Keratinocyte (primary cell): ENCODE measurements at regions not wholly inside any gene's neighbourhood (a gene's known extent, or its start where the extent isn't known, plus 50 kb on each side); places are given as distances from the start of the nearest gene placed in this dataset.

Experiments
- DNase-seq: peaks from one replicate; pipeline ENCODE4 v3.0.0-alpha.2; 2011; ENCODE audit warnings: low read depth, missing footprints, low spot score
- FAIRE-seq: peaks from 2 replicates; lab custom pipeline; 2011; peaks lifted over from hg19 to GRCh38; lab: Jason Lieb, UNC
- H2AFZ ChIP-seq: 2 replicates; pipeline ENCODE4 v1.6.0; 2012; ENCODE audit warnings: low read length, control low read depth, inconsistent platforms; ENCODE audit not compliant: control insufficient read depth
- H3K27ac ChIP-seq: 2 replicates; pipeline ENCODE4 v1.5.1; 2011; ENCODE audit warnings: low read length; ENCODE audit not compliant: control insufficient read depth, insufficient read depth
- H3K27me3 ChIP-seq: 3 replicates; pipeline ENCODE4 v1.6.0; 2011; ENCODE audit warnings: low read length; ENCODE audit not compliant: control insufficient read depth, insufficient read depth; ENCODE audit errors: extremely low read depth
- H3K36me3 ChIP-seq, 2 experiments: 2 replicates in 1 of 2; 3 replicates in 1 of 2; pipeline ENCODE4 v1.5.1; 2011; ENCODE audit warnings: low read length in 2 of 2, mild to moderate bottlenecking in 1 of 2; ENCODE audit not compliant: control insufficient read depth in 2 of 2, insufficient read depth in 2 of 2; ENCODE audit errors: extremely low read depth in 1 of 2
- H3K4me1 ChIP-seq: 3 replicates; pipeline ENCODE4 v1.5.1; 2011; ENCODE audit warnings: low read length; ENCODE audit not compliant: control insufficient read depth, insufficient read depth; ENCODE audit errors: extremely low read depth
- H3K4me2 ChIP-seq: 3 replicates; pipeline ENCODE4 v1.6.0; 2011; ENCODE audit warnings: low read depth, low read length; ENCODE audit not compliant: control insufficient read depth, insufficient read depth; ENCODE audit errors: extremely low read depth
- H3K4me3 ChIP-seq, 3 experiments: fragments of 200-600 bp in 1 of 3; sonication (generic) in 1 of 3; 2 replicates in 2 of 3; 3 replicates in 1 of 3; pipeline ENCODE4 v1.5.1; 2011 to 2016; ENCODE audit warnings: low read length in 3 of 3, mild to moderate bottlenecking in 3 of 3, control low read depth in 2 of 3, inconsistent platforms in 1 of 3, low read depth in 1 of 3, mixed read lengths in 1 of 3, mixed run types in 1 of 3, moderate library complexity in 1 of 3; ENCODE audit not compliant: control insufficient read depth in 2 of 3, insufficient read depth in 2 of 3; ENCODE audit errors: extremely low read depth in 1 of 3
- H3K79me2 ChIP-seq: 2 replicates; pipeline ENCODE4 v1.6.0; 2012; ENCODE audit warnings: low read length; ENCODE audit not compliant: control insufficient read depth, insufficient read depth
- H3K9ac ChIP-seq: 3 replicates; pipeline ENCODE4 v1.6.0; 2011; ENCODE audit warnings: low read length; ENCODE audit not compliant: control insufficient read depth, insufficient read depth; ENCODE audit errors: extremely low read depth
- H3K9me1 ChIP-seq: 3 replicates; pipeline ENCODE4 v1.6.0; 2011; ENCODE audit warnings: low read length; ENCODE audit not compliant: control insufficient read depth, insufficient read depth; ENCODE audit errors: extremely low read depth
- H3K9me3 ChIP-seq: 2 replicates; pipeline ENCODE4 v1.5.1; 2012; ENCODE audit warnings: low read depth, low read length; ENCODE audit not compliant: control insufficient read depth
- H4K20me1 ChIP-seq: 3 replicates; pipeline ENCODE4 v1.6.0; 2011; ENCODE audit warnings: low read length; ENCODE audit not compliant: control insufficient read depth, insufficient read depth; ENCODE audit errors: extremely low read depth
- CTCF ChIP-seq, 3 experiments: IDR thresholded peaks in 1 of 3; conservative IDR thresholded peaks in 1 of 3; optimal IDR thresholded peaks in 1 of 3; 2 replicates in 2 of 3; 3 replicates in 1 of 3; pipeline versions ENCODE3 to v1.5.1; 2011; ENCODE audit warnings: low read length in 3 of 3, mild to moderate bottlenecking in 3 of 3, moderate library complexity in 2 of 3, control low read depth in 1 of 3, inconsistent platforms in 1 of 3; ENCODE audit not compliant: insufficient read depth in 2 of 3; ENCODE audit errors: extremely low read depth in 1 of 3
- EZH2 ChIP-seq: IDR thresholded peaks from one replicate; pipeline ENCODE4 v1.6.1; 2012; ENCODE audit warnings: inconsistent platforms, mild to moderate bottlenecking, low read length, moderate library complexity
- dilution Hi-C: fragments of 300-500 bp; cut with MboI; formaldehyde crosslinking; loops from one replicate; pipeline ENCODE4 v1.7.0; 2020; ENCODE audit warnings: low sequenced_read_pairs; ENCODE audit not compliant: extremely low pct_ligation_motif_present

DNA sequence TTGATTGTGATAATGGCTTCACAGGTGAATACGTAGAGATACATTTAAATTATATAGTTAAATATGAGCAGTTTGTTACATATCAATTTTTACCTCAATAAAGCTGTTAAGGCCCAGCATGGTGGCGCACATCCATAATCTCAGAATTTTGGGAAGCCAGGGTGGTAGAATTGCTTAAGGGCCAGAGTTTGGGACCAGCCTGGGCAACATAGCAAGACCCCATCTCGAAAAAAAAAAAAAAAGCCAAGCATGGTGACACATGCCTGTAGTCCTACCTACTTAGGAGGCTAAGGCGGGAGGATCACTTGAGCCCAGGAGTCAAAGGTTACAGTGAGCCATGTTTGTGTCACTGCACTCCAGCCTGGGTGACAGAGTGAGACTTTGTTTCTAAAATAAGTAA is 138.7 kb upstream of the TMEM161B start:
- dilution Hi-C loops = no loop called here
- H4K20me1 ChIP-seq = no peaks in the 10 kb centered on the region
- H3K9me1 ChIP-seq = no peaks in the 10 kb centered on the region
- no peaks in the 10 kb centered on the region for H3K4me1 ChIP-seq
- no peaks in the 10 kb centered on the region for H3K79me2 ChIP-seq
- H3K36me3 ChIP-seq = no peaks in the 10 kb centered on the region
- no peak overlapping the region for H3K4me2 ChIP-seq
- no peak overlapping the region for H3K9ac ChIP-seq
- no peaks in the 10 kb centered on the region for H3K9me3 ChIP-seq
- H3K27ac ChIP-seq = no peak overlapping the region
- TF ChIP-seq EZH2 (no peak), CTCF (optimal IDR thresholded peaks at IDR 0.05 in 1 of 3, IDR thresholded peaks at IDR 0.05 in 1 of 3, conservative IDR thresholded peaks at IDR 0.05 in 1 of 3; ENCODE audit: extremely low read depth in 1 of 3, insufficient read depth in 2 of 3, low read length in 3 of 3) (no peak)
- no peak for DNase-seq
- no peaks in the 10 kb centered on the region for H3K27me3 ChIP-seq
- H2AFZ ChIP-seq = no peak overlapping the region
- no peak for FAIRE-seq
- no peak overlapping the region for H3K4me3 ChIP-seq

DNA sequence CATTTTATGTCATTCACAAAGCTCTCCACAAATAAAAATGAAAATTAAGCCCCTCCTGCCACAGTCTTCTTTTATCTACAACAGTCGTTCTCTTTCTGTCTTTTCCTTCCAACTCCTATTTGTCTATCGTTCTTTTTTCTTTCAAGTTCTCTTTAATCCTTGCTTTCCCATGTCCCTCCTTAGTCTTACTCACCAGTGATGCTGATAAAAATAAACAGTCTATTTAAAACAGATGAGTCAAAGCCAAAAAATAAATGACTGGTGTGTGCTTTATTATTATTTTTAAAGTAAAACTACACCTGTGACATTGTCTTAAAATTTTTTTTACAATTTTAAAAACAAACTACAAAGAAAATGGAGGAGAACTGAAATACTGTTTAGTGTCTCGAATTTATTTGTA is 137.1 kb upstream of the TMEM161B start:
- no peak overlapping the region for H3K4me2 ChIP-seq
- no peaks in the 10 kb centered on the region for H3K9me3 ChIP-seq
- no peaks in the 10 kb centered on the region for H3K36me3 ChIP-seq
- TF ChIP-seq CTCF (optimal IDR thresholded peaks at IDR 0.05 in 1 of 3, IDR thresholded peaks at IDR 0.05 in 1 of 3, conservative IDR thresholded peaks at IDR 0.05 in 1 of 3; ENCODE audit: extremely low read depth in 1 of 3, insufficient read depth in 2 of 3, low read length in 3 of 3) (no peak), EZH2 (no peak)
- no peak for FAIRE-seq
- no peaks in the 10 kb centered on the region for H3K4me1 ChIP-seq
- H3K27me3 ChIP-seq = no peaks in the 10 kb centered on the region
- no peak for DNase-seq
- H3K9ac ChIP-seq = no peak overlapping the region
- no peaks in the 10 kb centered on the region for H4K20me1 ChIP-seq
- H3K9me1 ChIP-seq = no peaks in the 10 kb centered on the region
- no peak overlapping the region for H3K4me3 ChIP-seq
- H2AFZ ChIP-seq = no peak overlapping the region
- H3K79me2 ChIP-seq = no peaks in the 10 kb centered on the region
- dilution Hi-C loops = no loop called here
- no peak overlapping the region for H3K27ac ChIP-seq
